Suprapubic skin (tissue), 4 donors: ENCODE measurements at regions not wholly inside any gene's neighbourhood (a gene's known extent, or its start where the extent isn't known, plus 50 kb on each side); places are given as distances from the start of the nearest gene placed in this dataset.

Source experiments
- DNase-seq, 2 donors: peaks; one replicate each; pipeline ENCODE4 v3.0.0-alpha.2; 2019; ENCODE audit warnings: low spot score in 2 of 2
- H3K27ac ChIP-seq: fragments of 200-600 bp; sonication (generic); one replicate; pipeline ENCODE4 v1.5.1; 2019
- H3K27me3 ChIP-seq: fragments of 200-600 bp; sonication (generic); one replicate; pipeline ENCODE4 v1.5.1; 2019
- H3K36me3 ChIP-seq: fragments of 200-600 bp; sonication (generic); one replicate; pipeline ENCODE4 v1.5.1; 2019
- H3K4me1 ChIP-seq: fragments of 200-600 bp; sonication (generic); one replicate; pipeline ENCODE4 v1.5.1; 2019
- H3K4me3 ChIP-seq: fragments of 200-600 bp; sonication (generic); one replicate; pipeline ENCODE4 v1.5.1; 2019; ENCODE audit warnings: mild to moderate bottlenecking
- H3K9me3 ChIP-seq: fragments of 200-600 bp; sonication (generic); one replicate; pipeline ENCODE4 v1.5.1; 2019
- CTCF ChIP-seq, 2 donors: fragments of 200-600 bp in 1 of 2; fragments of 450-650 bp in 1 of 2; sonication (generic) in 1 of 2; IDR thresholded peaks; one replicate each; pipeline ENCODE4 v1.5.1; 2016 to 2019; ENCODE audit warnings: antibody characterized with exemption in 2 of 2, mild to moderate bottlenecking in 1 of 2, moderate library complexity in 1 of 2
- EP300 ChIP-seq: sonication (generic); formaldehyde crosslinking; IDR thresholded peaks from one replicate; pipeline ENCODE4 v1.6.1; 2017; ENCODE audit warnings: antibody characterized with exemption
- POLR2A ChIP-seq, 2 donors: fragments of 450-650 bp; IDR thresholded peaks; one replicate each; pipeline ENCODE4 v1.6.1; 2017; ENCODE audit warnings: antibody characterized with exemption in 2 of 2, mild to moderate bottlenecking in 2 of 2, moderate library complexity in 2 of 2
- POLR2AphosphoS5 ChIP-seq, 3 donors: sonication (generic); formaldehyde crosslinking; IDR thresholded peaks; one replicate each; pipeline ENCODE4 v1.6.1; 2017; ENCODE audit warnings: antibody characterized with exemption in 3 of 3
- WGBS: methylation state at CpG from one replicate; pipeline ENCODE4 v1.1.5; 2018; 5-methylcytosine and 5-hydroxymethylcytosine counted together

DNA sequence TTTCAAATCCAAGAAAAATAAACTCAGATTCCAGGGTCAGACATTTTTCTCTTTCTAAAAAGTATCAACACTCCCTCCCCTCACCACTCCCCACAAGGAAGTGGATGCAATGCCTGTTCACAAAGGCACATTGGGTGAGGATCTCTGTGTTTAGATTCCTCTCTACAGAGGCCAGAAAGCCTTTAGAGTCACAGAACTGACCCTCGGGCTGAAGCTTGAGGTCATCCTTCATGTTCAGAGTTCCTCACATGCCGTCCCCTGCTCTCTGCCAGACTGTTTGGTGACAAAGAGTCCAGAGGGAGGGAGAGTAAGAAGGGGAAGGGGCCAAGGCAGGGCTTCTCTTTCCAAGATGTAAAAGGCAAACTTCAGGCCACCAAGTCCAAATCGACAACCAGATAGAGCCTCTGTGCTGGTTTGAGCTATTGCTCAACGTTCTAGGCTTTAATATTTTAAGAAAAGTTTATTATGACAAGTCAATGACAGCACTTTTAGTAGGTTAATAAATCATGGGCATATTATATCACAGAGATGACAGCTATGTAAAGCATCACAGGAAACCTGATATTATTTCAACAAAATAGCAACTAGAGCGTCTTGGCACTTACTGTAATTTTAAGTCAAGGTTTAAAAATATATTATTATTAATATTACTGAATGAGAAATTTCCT lies 269.4 kb downstream of the ETAA1 start:
- WGBS = 40% methylated on average over 5 of the region's 5 CpGs
- no peak overlapping the region for H3K4me3 ChIP-seq
- no peak for DNase-seq
- H3K27me3 ChIP-seq = no peaks in the 10 kb centered on the region
- no peaks in the 10 kb centered on the region for H3K36me3 ChIP-seq
- TF ChIP-seq EP300 (peak; percentile 95), POLR2A (IDR thresholded peaks at IDR 0.05) (no peak), POLR2AphosphoS5 (IDR thresholded peaks at IDR 0.05) (no peak), CTCF (IDR thresholded peaks at IDR 0.05) (no peak)
- no peak overlapping the region for H3K27ac ChIP-seq
- peaks cover 4% of the 10 kb centered on the region for H3K9me3 ChIP-seq
- peaks cover 12% of the 10 kb centered on the region for H3K4me1 ChIP-seq

DNA sequence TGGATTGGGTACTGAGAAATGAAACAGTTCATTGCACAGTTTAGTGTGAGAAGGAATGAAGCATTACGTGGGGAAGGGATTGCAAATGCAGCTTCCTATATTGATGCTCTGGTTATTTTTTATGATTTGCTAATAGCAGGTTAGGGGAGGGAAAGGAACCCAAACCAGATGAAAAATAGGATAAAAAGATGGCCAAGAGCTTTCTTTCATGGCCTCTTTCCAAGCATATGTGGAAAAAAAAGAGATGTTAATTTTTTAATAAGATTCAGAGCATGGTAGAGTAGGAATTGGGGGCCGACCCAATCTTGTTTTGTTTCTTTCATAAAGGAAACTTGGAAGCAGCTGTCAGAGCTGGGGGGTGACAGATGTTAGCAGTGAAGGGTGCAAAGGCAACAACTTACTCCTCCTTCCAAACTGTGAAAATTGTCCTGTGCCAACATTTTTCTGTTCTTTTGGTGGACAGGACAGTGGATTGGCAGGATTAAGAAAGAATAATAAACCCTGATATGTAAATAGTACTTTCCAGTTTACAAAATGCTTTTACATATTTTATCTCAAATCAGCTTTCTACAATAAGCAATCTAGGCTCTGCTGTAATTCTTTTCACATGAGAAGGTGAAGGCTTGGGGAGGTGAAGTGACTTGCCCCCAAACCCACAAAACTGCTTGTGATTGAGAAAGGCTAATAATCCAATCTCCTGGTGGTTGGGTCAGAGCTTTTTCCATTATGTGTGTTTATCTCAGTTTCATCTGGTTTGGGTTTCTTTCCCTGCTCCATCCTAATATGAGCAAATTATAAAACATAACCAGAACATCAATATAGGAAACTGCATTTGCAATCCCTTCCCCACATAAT lies 270.1 kb downstream of the ETAA1 start:
- DNase-seq = no peak
- WGBS = 54% methylated on average over 2 of the region's 2 CpGs

DNA sequence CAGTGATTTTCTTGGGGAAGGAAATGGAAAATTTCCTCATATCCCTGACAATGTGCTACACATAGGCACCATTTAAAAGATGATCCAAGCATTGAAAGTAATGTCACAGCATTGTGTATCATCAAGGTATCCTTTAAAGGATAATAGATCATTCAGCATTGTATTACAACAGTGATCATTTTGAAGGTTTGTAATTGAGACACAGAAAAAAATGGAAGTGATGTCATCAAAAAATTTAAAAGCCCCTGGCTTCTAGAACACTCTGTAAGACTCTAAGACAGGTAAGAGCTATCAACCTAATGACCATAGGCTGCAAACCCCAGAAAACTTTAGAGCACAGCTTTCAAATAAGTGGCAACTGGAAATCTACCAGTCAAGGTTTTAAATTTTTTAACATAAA lies 271.4 kb downstream of the ETAA1 start:
- DNase-seq = no peak
- H3K9me3 ChIP-seq = no peaks in the 10 kb centered on the region
- no peak overlapping the region for H3K4me3 ChIP-seq
- TF ChIP-seq CTCF (IDR thresholded peaks at IDR 0.05) (no peak), POLR2AphosphoS5 (IDR thresholded peaks at IDR 0.05) (no peak), EP300 (no peak), POLR2A (IDR thresholded peaks at IDR 0.05) (no peak)
- H3K4me1 ChIP-seq = peaks cover 12% of the 10 kb centered on the region
- no peaks in the 10 kb centered on the region for H3K27me3 ChIP-seq
- no peaks in the 10 kb centered on the region for H3K36me3 ChIP-seq
- no peak overlapping the region for H3K27ac ChIP-seq

More for the DNA sequence above, 270.1 kb downstream of the ETAA1 start:
- no peak overlapping the region for H3K4me3 ChIP-seq
- peaks cover 12% of the 10 kb centered on the region for H3K4me1 ChIP-seq
- H3K36me3 ChIP-seq = no peaks in the 10 kb centered on the region
- TF ChIP-seq POLR2AphosphoS5 (IDR thresholded peaks at IDR 0.05) (no peak), POLR2A (IDR thresholded peaks at IDR 0.05) (no peak), EP300 (no peak), CTCF (IDR thresholded peaks at IDR 0.05) (no peak)
- H3K9me3 ChIP-seq = peaks cover 4% of the 10 kb centered on the region
- H3K27ac ChIP-seq = no peak overlapping the region
- no peaks in the 10 kb centered on the region for H3K27me3 ChIP-seq

GRCh38 chr2:67669168-67669567 lies 272.0 kb downstream of the ETAA1 start:
- Histone ChIP-seq H3K27me3 (no peaks in the 10 kb centered on the region), H3K27ac (no peak overlapping the region), H3K4me1 (peaks cover 12% of the 10 kb centered on the region), H3K36me3 (no peaks in the 10 kb centered on the region), H3K9me3 (no peaks in the 10 kb centered on the region), H3K4me3 (no peak overlapping the region)
- TF ChIP-seq POLR2AphosphoS5 (IDR thresholded peaks at IDR 0.05) (no peak), EP300 (no peak), POLR2A (IDR thresholded peaks at IDR 0.05) (no peak), CTCF (IDR thresholded peaks at IDR 0.05) (no peak)
- WGBS = 57% methylated on average over 3 of the region's 3 CpGs
- no peak for DNase-seq

- TF ChIP-seq POLR2AphosphoS5 (IDR thresholded peaks at IDR 0.05) = no peak
- TF ChIP-seq EP300 = no peak
- no peak for TF ChIP-seq POLR2A (IDR thresholded peaks at IDR 0.05)
- no peak for TF ChIP-seq CTCF (IDR thresholded peaks at IDR 0.05)
- DNase-seq = no peak
- H3K9me3 ChIP-seq = no peaks in the 10 kb centered on the region
- peaks cover 12% of the 10 kb centered on the region for H3K4me1 ChIP-seq
- 56% methylated on average over 5 of the region's 5 CpGs for WGBS
- no peak overlapping the region for H3K4me3 ChIP-seq
- H3K27ac ChIP-seq = no peak overlapping the region
- no peaks in the 10 kb centered on the region for H3K36me3 ChIP-seq
- H3K27me3 ChIP-seq = no peaks in the 10 kb centered on the region
These were observed 272.6 kb downstream of the ETAA1 start for GRCh38 chr2:67669766-67670165.
